ENCODE measurements at regions not wholly inside any gene's neighbourhood (a gene's known extent, or its start where the extent isn't known, plus 50 kb on each side); places are given as distances from the start of the nearest gene placed in this dataset.

GRCh38 chr3:13715167-13715954 is 164.5 kb downstream of the WNT7A start:
- DNase-seq (ENCODE audit: low spot score): no peak

- no peak for DNase-seq (ENCODE audit: low spot score)
These were observed 165.5 kb downstream of the FBLN2 start for GRCh38 chr3:13714251-13714916.

GRCh38 chr3:13713396-13713795 is 164.5 kb downstream of the FBLN2 start:
- DNase-seq (ENCODE audit: low spot score): no peak

GRCh38 chr3:13712682-13713180 is 163.8 kb downstream of the FBLN2 start:
- no peak for DNase-seq (ENCODE audit: low spot score)

- no peak for DNase-seq (ENCODE audit: low spot score)
These were observed 163.2 kb downstream of the FBLN2 start for GRCh38 chr3:13711911-13712650.

- DNase-seq (ENCODE audit: low spot score): no peak
These were observed 161.3 kb downstream of the FBLN2 start for GRCh38 chr3:13710251-13710650.

GRCh38 chr3:13709706-13710105 is 160.8 kb downstream of the FBLN2 start:
- no peak for DNase-seq (ENCODE audit: low spot score)

GRCh38 chr3:13708871-13709595 is 160.1 kb downstream of the FBLN2 start:
- DNase-seq (ENCODE audit: low spot score): no peak

- DNase-seq (ENCODE audit: low spot score): no peak
These were observed 159.4 kb downstream of the FBLN2 start for GRCh38 chr3:13708301-13708700.

- no peak for DNase-seq (ENCODE audit: low spot score)
These were observed 158.5 kb downstream of the FBLN2 start for GRCh38 chr3:13707456-13707855.

GRCh38 chr3:13706886-13707285 is 158.0 kb downstream of the FBLN2 start:
- DNase-seq (ENCODE audit: low spot score): no peak

GRCh38 chr3:13706451-13706850 is 157.5 kb downstream of the FBLN2 start:
- DNase-seq (ENCODE audit: low spot score): no peak

GRCh38 chr3:13705702-13706280 is 156.9 kb downstream of the FBLN2 start:
- DNase-seq (ENCODE audit: low spot score): no peak

- no peak for DNase-seq (ENCODE audit: low spot score)
These were observed 156.1 kb downstream of the FBLN2 start for GRCh38 chr3:13705051-13705450.

- DNase-seq (ENCODE audit: low spot score): no peak
These were observed 155.2 kb downstream of the FBLN2 start for GRCh38 chr3:13704174-13704573.

- no peak for DNase-seq (ENCODE audit: low spot score)
These were observed 154.1 kb downstream of the FBLN2 start for GRCh38 chr3:13703071-13703470.

- no peak for DNase-seq (ENCODE audit: low spot score)
These were observed 153.4 kb downstream of the FBLN2 start for GRCh38 chr3:13702286-13702685.

- no peak for DNase-seq (ENCODE audit: low spot score)
These were observed 152.0 kb downstream of the FBLN2 start for GRCh38 chr3:13700889-13701288.

GRCh38 chr3:13700362-13700761 is 151.4 kb downstream of the FBLN2 start:
- DNase-seq (ENCODE audit: low spot score): no peak

GRCh38 chr3:13696699-13697098 is 147.8 kb downstream of the FBLN2 start:
- no peak for DNase-seq (ENCODE audit: low spot score)

- no peak for DNase-seq (ENCODE audit: low spot score)
These were observed 144.5 kb downstream of the FBLN2 start for GRCh38 chr3:13693441-13693840.
